Gastroesophageal sphincter (tissue), 3 donors: ENCODE measurements at regions not wholly inside any gene's neighbourhood (a gene's known extent, or its start where the extent isn't known, plus 50 kb on each side); places are given as distances from the start of the nearest gene placed in this dataset.

Experiments used
- CTCF ChIP-seq, 4 experiments: fragments of 200-600 bp in 2 of 4; fragments of 450-650 bp in 2 of 4; sonication (generic) in 1 of 4; IDR thresholded peaks; one replicate each; pipeline ENCODE4 v1.5.1; 2017 to 2019; ENCODE audit warnings: antibody characterized with exemption in 4 of 4, mild to moderate bottlenecking in 2 of 4, moderate library complexity in 2 of 4
- POLR2A ChIP-seq, 2 donors: fragments of 450-650 bp; IDR thresholded peaks; one replicate each; pipeline ENCODE4 v1.6.1; 2017; ENCODE audit warnings: antibody characterized with exemption in 2 of 2, mild to moderate bottlenecking in 2 of 2, moderate library complexity in 1 of 2

DNA sequence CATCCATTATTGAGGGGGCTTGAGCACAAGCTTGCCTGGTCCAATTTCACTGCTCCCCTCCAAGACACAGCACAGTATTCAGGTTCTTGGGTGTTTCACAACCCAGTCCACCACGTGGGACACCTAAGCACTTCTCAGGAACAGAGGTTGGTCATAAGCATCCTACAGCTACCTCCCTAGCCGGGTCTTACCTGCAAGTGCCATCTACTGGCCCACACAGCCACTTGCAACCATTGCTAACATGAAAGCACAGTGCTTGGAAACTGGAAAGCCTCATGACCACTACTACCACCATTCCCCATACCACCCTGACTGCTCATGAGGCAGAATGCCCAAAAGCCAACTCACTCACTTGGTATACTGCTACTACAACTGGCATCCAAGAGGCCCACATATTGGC is 105.7 kb upstream of the RPRM start:
- TF ChIP-seq CTCF (IDR thresholded peaks at IDR 0.05) (no peak), POLR2A (IDR thresholded peaks at IDR 0.05) (no peak)
